Esophagus squamous epithelium (tissue), 4 donors: ENCODE measurements at regions not wholly inside any gene's neighbourhood (a gene's known extent, or its start where the extent isn't known, plus 50 kb on each side); places are given as distances from the start of the nearest gene placed in this dataset.

Experiments
- CTCF ChIP-seq, 6 experiments: fragments of 450-650 bp in 4 of 6; fragments of 200-600 bp in 2 of 6; sonication (generic) in 2 of 6; IDR thresholded peaks; one replicate each; pipeline ENCODE4 v1.5.1; 2016 to 2019; ENCODE audit warnings: antibody characterized with exemption in 6 of 6, mild to moderate bottlenecking in 4 of 6, moderate library complexity in 4 of 6
- POLR2A ChIP-seq, 4 donors: fragments of 450-650 bp; IDR thresholded peaks; one replicate each; pipeline ENCODE4 v1.6.1; 2017; ENCODE audit warnings: antibody characterized with exemption in 4 of 4, mild to moderate bottlenecking in 4 of 4, moderate library complexity in 3 of 4

DNA sequence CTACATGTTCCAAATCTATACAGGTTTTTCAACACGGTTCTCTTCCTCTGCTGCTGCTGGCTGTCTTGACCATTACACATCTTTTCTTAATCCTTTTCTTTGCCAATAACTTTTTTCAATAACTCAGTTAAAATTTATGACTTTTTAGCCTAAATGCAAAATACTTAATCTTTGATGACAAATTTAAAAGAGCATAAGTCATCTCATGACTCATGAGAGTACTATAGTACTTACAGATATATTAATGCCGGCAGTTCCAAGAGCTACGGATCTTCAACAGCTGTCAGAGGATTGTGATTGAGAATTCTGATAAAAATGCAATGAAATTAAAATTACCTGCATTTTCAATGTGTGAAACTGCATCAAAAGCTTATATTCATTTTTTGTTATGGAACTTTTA is 105.5 kb downstream of the KPNA2 start:
- TF ChIP-seq CTCF (IDR thresholded peaks at IDR 0.05) (no peak), POLR2A (IDR thresholded peaks at IDR 0.05) (no peak)
